Neural progenitor cell (in vitro differentiated cells): ENCODE measurements at regions not wholly inside any gene's neighbourhood (a gene's known extent, or its start where the extent isn't known, plus 50 kb on each side); places are given as distances from the start of the nearest gene placed in this dataset.

Experiments
- EZH2 ChIP-seq: fragments of 200-600 bp; sonication (generic); IDR thresholded peaks from 2 replicates; pipeline ENCODE4 v1.6.1; 2017; ENCODE audit warnings: antibody characterized with exemption, mild to moderate bottlenecking, moderate library complexity
- TF ChIP-seq, protein P1 (sequence below): fragments of 200-600 bp; sonication (generic); IDR thresholded peaks from 2 replicates; pipeline ENCODE4 v1.5.1; 2017; ENCODE audit warnings: antibody characterized with exemption, mild to moderate bottlenecking

- TF ChIP-seq, protein P1, sequence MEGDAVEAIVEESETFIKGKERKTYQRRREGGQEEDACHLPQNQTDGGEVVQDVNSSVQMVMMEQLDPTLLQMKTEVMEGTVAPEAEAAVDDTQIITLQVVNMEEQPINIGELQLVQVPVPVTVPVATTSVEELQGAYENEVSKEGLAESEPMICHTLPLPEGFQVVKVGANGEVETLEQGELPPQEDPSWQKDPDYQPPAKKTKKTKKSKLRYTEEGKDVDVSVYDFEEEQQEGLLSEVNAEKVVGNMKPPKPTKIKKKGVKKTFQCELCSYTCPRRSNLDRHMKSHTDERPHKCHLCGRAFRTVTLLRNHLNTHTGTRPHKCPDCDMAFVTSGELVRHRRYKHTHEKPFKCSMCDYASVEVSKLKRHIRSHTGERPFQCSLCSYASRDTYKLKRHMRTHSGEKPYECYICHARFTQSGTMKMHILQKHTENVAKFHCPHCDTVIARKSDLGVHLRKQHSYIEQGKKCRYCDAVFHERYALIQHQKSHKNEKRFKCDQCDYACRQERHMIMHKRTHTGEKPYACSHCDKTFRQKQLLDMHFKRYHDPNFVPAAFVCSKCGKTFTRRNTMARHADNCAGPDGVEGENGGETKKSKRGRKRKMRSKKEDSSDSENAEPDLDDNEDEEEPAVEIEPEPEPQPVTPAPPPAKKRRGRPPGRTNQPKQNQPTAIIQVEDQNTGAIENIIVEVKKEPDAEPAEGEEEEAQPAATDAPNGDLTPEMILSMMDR: no peak
- TF ChIP-seq EZH2: no peak
These were observed 156.1 kb downstream of the KIF20B start for GRCh38 chr10:89857431-89858042.
